ENCODE measurements at regions not wholly inside any gene's neighbourhood (a gene's known extent, or its start where the extent isn't known, plus 50 kb on each side); places are given as distances from the start of the nearest gene placed in this dataset.

DNA sequence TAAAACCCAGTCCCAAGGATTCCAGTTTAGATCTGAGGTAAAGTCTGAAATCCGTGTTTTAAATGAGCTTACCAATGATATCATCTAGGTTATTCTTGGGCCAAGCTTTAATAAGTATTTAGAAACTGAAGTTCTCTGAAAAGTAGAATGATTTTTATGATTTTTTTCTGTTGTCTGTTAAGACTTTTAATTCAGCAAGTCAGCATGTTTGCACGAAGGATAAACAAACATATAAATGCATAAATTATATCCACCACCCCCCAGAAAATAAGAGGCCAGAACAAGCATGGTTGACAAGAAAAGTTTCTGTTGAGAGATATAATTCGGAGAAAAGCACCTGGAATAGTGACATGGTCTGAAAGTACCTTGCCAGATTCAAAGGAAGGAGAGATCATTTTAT is 655.7 kb downstream of the NOVA1 start:
- TF ChIP-seq, protein P1, sequence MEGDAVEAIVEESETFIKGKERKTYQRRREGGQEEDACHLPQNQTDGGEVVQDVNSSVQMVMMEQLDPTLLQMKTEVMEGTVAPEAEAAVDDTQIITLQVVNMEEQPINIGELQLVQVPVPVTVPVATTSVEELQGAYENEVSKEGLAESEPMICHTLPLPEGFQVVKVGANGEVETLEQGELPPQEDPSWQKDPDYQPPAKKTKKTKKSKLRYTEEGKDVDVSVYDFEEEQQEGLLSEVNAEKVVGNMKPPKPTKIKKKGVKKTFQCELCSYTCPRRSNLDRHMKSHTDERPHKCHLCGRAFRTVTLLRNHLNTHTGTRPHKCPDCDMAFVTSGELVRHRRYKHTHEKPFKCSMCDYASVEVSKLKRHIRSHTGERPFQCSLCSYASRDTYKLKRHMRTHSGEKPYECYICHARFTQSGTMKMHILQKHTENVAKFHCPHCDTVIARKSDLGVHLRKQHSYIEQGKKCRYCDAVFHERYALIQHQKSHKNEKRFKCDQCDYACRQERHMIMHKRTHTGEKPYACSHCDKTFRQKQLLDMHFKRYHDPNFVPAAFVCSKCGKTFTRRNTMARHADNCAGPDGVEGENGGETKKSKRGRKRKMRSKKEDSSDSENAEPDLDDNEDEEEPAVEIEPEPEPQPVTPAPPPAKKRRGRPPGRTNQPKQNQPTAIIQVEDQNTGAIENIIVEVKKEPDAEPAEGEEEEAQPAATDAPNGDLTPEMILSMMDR (IDR thresholded peaks at IDR 0.05; ENCODE audit: insufficient read depth, low read depth, low read length) = no peak
- no peak for DNase-seq (ENCODE audit: low read depth)

DNA sequence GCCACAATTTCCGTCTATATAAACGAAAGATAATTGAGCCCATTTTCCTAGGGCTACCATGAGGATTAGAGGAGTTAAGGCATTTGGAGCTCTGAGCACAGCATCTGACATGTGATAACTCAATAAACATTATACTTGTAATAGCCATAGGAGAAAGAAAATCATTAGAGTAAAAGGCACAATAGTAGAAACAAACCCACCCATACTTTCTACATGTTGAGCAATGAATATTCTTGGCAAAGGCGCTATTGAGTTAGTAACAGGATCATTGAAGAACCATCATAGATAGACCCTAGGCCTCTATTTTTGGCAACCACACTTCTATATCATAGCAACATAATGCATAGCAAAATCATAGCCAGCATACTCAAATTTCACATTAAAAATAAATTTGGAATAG is 664.1 kb downstream of the NOVA1 start:
- no peak overlapping the region for H3K4me3 ChIP-seq (ENCODE audit: low read depth, low read length)
- TF ChIP-seq, protein P1 (IDR thresholded peaks at IDR 0.05; ENCODE audit: insufficient read depth, low read depth, low read length) = no peak
- no peak for DNase-seq (ENCODE audit: low read depth)

More for the DNA sequence above, 655.7 kb downstream of the NOVA1 start:
- H3K4me3 ChIP-seq (ENCODE audit: low read depth, low read length) = no peak overlapping the region

DNA sequence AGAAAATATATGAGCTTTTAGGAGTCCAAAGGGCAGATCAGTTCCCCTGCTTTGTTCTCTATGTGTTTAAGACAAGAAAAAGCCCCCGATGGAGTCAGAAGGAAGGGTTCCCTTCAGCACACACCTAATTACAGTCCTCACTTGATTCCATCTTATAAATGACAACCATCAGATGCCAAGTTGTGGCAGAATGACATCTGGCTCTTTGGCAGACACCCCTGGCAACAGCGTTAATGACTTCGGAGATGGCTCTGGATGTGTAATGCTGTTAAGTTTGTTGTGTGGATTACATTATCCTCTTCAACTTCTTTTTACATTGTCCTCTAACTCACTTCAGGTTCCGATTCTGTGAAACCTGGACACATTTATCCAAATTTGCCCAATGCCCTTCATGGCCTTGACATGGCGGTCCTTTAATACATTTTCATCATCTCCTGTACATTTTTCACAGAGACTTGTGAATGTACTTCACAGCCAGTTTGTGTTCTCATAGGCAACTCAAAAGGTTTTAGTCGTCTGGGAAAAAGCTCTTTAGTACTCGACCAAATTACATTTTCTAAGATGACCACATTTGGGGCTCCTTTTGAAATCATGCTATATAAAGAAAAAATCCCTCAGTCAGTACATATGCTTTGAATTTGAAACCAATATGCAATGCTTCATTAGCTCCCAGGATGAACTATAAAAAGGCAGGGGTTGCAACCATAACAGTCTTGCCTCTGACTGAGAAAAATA is 667.8 kb downstream of the NOVA1 start:
- TF ChIP-seq, protein P1 (IDR thresholded peaks at IDR 0.05; ENCODE audit: insufficient read depth, low read depth, low read length) = no peak
- DNase-seq (ENCODE audit: low read depth) = no peak
- no peak overlapping the region for H3K4me3 ChIP-seq (ENCODE audit: low read depth, low read length)

DNA sequence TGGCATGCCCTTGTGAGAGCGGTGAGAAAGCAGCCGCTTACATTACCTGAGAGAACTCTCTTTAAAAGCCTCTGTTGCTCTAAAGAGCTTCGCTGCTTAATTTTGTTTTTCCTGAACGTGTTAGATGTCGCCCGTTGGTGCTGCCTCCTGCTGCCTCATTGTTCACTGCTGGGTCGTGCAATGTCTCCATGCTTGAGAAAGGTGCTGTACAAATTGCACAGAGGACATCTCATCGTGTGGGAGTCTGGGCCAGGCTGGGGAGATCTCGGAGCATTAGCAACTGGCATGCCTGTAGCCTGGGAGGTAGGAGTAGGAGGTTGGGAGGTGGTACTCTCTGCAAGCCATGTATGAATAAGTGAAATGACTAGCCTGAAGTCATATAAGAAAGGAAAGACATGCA is 686.0 kb downstream of the NOVA1 start:
- H3K4me3 ChIP-seq (ENCODE audit: low read depth, low read length) = no peak overlapping the region
- TF ChIP-seq, protein P1 (IDR thresholded peaks at IDR 0.05; ENCODE audit: insufficient read depth, low read depth, low read length) = no peak
- DNase-seq (ENCODE audit: low read depth) = no peak

DNA sequence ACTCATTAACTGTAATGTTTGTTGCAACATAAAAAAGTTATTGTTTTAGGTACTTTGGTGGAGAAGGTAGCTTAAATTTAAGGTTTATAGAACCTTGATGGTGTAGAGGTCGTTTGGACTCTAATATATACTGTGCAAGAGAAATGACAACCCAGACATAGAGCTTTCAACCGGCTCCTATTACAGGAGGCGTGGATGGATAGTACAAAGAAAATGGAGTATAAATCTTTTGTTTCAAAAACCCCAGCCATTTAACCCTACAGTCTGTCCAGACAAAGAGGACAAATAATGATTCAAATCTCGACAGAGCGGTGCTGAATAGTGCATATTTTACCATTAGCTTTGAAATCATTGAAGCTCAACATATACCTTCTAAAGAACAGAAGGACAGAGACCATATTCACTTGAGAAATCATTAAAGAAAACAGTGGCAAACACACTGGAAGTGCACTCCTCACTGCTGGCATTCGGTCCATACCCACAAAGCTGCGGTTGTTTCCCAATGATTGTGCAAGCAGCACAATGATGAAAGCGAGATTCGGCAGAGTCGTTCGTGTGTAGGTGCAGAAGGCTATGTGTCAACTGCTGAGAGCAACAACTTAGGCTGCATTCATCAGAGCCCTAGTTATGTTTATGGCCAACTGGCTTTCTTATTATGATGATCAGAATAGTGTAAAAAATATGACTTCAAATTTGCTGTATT is 688.6 kb downstream of the NOVA1 start:
- DNase-seq (ENCODE audit: low read depth) = no peak
- H3K4me3 ChIP-seq (ENCODE audit: low read depth, low read length) = no peak overlapping the region
- TF ChIP-seq, protein P1 (IDR thresholded peaks at IDR 0.05; ENCODE audit: insufficient read depth, low read depth, low read length) = no peak

DNA sequence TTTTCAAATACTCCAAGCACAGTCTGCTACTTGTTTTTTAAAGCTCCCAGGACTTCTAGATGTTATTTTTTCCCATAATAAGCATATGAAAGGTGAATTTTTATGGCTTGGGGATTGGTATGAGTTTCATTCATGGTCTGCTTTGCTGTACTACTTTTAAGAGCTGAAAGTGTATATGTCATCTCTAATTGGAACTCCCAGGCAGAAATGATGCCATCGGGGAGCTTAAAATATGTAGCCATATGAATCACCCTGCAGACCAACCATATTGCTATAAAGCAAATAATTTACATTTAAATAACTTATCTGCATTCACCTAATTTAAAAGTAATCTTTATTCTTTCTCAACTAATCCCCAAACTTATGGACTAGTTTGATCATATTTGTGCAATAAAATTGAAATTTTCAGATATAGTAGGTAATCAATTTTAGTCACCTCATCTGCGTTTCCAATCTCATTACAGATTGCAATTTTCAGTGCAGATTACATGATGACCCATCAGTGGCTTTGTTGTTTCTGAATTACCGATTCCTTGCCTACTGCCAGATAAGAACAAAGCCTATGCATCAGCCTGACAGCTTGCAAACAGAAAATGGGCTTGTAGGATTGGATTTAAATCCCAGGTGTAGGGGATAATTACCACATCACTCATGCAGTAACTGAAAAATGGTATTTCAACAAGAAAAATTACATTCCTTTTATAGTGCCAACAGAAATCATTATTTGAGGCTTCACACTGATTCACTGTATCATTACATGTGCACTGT is 689.4 kb downstream of the NOVA1 start:
- no peak for DNase-seq (ENCODE audit: low read depth)
- H3K4me3 ChIP-seq (ENCODE audit: low read depth, low read length) = no peak overlapping the region
- TF ChIP-seq, protein P1 (IDR thresholded peaks at IDR 0.05; ENCODE audit: insufficient read depth, low read depth, low read length) = no peak
